ENCODE measurements at regions not wholly inside any gene's neighbourhood (a gene's known extent, or its start where the extent isn't known, plus 50 kb on each side); places are given as distances from the start of the nearest gene placed in this dataset.
A peak's percentile ranks its signal among the peaks of the same experiment; 100 is the strongest.

DNA sequence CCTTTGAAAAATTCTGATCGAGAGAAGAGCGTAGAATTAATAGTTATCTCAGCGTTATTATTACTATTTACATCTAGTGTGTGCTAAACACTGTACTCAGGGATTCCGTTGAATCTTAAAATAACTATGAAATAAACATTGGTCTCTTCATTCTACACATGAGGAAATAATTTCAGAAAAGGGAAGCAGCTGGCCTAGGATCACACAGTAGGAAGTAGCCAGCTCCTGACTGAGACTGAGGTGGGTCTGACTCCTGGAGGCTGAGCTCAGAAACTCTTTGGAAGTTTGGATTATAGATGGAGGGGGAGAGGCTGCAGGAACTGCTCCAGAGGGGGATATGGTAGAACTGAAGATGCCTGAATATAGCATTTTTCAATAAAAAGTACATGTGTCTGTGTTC, 183.9 kb upstream of the WDR11 start:
- H3K4me3 ChIP-seq (ENCODE audit: low read depth, low read length), result no peak overlapping the region
- no peak for DNase-seq (ENCODE audit: low read depth)
- TF ChIP-seq, protein P1, sequence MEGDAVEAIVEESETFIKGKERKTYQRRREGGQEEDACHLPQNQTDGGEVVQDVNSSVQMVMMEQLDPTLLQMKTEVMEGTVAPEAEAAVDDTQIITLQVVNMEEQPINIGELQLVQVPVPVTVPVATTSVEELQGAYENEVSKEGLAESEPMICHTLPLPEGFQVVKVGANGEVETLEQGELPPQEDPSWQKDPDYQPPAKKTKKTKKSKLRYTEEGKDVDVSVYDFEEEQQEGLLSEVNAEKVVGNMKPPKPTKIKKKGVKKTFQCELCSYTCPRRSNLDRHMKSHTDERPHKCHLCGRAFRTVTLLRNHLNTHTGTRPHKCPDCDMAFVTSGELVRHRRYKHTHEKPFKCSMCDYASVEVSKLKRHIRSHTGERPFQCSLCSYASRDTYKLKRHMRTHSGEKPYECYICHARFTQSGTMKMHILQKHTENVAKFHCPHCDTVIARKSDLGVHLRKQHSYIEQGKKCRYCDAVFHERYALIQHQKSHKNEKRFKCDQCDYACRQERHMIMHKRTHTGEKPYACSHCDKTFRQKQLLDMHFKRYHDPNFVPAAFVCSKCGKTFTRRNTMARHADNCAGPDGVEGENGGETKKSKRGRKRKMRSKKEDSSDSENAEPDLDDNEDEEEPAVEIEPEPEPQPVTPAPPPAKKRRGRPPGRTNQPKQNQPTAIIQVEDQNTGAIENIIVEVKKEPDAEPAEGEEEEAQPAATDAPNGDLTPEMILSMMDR (IDR thresholded peaks at IDR 0.05; ENCODE audit: low read depth, low read length), result no peak
- no peak for TF ChIP-seq POLR2A (IDR thresholded peaks at IDR 0.05; ENCODE audit: extremely low read depth, insufficient read length)
- TF ChIP-seq MAX (IDR thresholded peaks at IDR 0.05; ENCODE audit: low read depth, low read length), result no peak
- TF ChIP-seq MYC (IDR thresholded peaks at IDR 0.05; ENCODE audit: low read depth, low read length), result no peak

DNA sequence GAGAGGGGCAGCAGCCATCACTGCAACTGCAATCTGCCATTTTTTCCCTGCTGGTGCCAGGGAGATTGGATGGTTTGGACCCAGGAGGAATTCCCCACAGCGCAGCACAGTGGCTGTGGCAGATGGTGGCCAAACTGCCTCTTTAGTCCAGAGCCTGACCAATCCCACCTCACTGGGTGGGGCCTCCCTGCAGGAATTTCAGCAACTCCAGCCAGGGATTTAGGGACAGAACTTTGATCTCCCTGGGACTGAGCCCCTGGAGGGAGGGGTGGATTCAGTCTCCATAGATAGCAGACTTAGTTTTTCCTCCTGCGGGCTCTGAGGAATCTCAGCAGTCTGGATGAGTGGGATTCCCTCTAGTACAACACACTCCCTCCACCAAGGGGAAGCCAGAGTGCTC, 179.7 kb upstream of the WDR11 start:
- no peak overlapping the region for H3K4me3 ChIP-seq (ENCODE audit: low read depth, low read length)
- no peak for TF ChIP-seq MYC (IDR thresholded peaks at IDR 0.05; ENCODE audit: low read depth, low read length)
- TF ChIP-seq POLR2A (IDR thresholded peaks at IDR 0.05; ENCODE audit: extremely low read depth, insufficient read length), result no peak
- TF ChIP-seq MAX (IDR thresholded peaks at IDR 0.05; ENCODE audit: low read depth, low read length), result no peak
- TF ChIP-seq, protein P1 (IDR thresholded peaks at IDR 0.05; ENCODE audit: low read depth, low read length), result no peak
- DNase-seq (ENCODE audit: low read depth), result no peak

DNA sequence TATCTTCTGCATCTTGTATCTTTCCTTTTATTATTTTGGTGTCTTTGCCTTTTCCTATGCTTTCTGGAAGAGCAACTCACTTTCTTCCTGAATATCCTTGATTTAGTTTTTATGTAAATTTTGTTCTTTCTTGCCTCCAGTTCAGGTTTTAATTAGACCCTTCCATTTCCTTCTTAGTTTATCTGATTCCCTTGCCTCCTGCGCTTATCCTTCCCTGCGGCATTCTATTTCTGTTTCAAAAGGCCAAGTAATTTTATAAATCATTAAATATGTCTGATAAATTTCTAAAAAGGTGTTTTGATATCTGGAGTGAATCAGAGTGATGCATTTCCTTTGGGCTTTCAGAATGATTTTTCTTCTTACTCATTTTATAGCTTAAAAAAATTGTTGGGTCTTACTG, 167.7 kb upstream of the WDR11 start:
- no peak for DNase-seq (ENCODE audit: low read depth)
- H3K4me3 ChIP-seq (ENCODE audit: low read depth, low read length), result no peak overlapping the region
- no peak for TF ChIP-seq MYC (IDR thresholded peaks at IDR 0.05; ENCODE audit: low read depth, low read length)
- TF ChIP-seq POLR2A (IDR thresholded peaks at IDR 0.05; ENCODE audit: extremely low read depth, insufficient read length), result no peak
- no peak for TF ChIP-seq MAX (IDR thresholded peaks at IDR 0.05; ENCODE audit: low read depth, low read length)
- TF ChIP-seq, protein P1 (IDR thresholded peaks at IDR 0.05; ENCODE audit: low read depth, low read length), result no peak

DNA sequence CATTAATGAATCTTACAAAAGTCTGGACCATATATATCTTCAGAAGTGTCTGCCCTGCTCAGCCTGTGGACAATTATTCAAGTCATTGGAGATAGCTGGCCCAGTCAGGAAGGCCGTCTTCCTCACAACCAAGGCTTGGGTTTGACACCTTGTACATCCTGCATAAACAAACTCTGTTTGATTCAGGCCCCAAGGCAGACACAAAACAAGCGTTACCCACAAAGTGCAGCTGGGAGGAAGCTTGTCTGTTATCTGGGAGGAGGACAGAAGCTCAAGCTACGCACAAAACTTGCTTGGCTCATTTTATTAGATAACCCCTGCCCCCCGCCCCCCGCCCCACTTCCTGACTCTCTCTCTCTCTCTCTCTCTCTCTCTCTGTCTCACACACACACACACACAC, 166.9 kb upstream of the WDR11 start:
- H3K4me3 ChIP-seq (ENCODE audit: low read depth, low read length), result no peak overlapping the region
- no peak for DNase-seq (ENCODE audit: low read depth)
- TF ChIP-seq MAX (IDR thresholded peaks at IDR 0.05; ENCODE audit: low read depth, low read length), result no peak
- TF ChIP-seq POLR2A (IDR thresholded peaks at IDR 0.05; ENCODE audit: extremely low read depth, insufficient read length), result no peak
- TF ChIP-seq MYC (IDR thresholded peaks at IDR 0.05; ENCODE audit: low read depth, low read length), result no peak
- TF ChIP-seq, protein P1 (IDR thresholded peaks at IDR 0.05; ENCODE audit: low read depth, low read length), result no peak

GRCh38 chr10:120685136-120685535, 166.0 kb upstream of the WDR11 start:
- TF ChIP-seq MYC (IDR thresholded peaks at IDR 0.05; ENCODE audit: low read depth, low read length) (no peak), POLR2A (IDR thresholded peaks at IDR 0.05; ENCODE audit: extremely low read depth, insufficient read length) (no peak), MAX (IDR thresholded peaks at IDR 0.05; ENCODE audit: low read depth, low read length) (no peak)
- TF ChIP-seq, protein P1 (IDR thresholded peaks at IDR 0.05; ENCODE audit: low read depth, low read length), result no peak
- no peak for DNase-seq (ENCODE audit: low read depth)
- no peak overlapping the region for H3K4me3 ChIP-seq (ENCODE audit: low read depth, low read length)

DNA sequence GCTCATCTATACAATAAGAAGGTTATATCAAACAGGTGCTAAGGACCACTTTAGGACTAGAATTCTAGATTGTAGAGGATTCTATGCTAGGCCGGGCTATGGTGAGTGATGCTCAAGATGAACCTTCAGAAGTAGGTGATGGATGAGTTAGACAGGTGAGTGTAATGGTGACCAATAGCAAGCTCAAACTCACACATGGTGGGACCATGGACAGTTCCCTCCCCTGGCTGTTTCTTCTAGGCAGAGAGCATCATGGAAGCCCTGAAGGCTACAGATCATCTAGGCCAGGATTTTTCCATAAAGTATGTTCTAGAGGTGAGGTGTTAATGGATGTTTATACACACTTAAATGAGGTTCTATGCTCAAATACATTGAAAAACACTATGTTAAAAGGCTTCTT, 162.2 kb upstream of the WDR11 start:
- peak; percentile 11 for DNase-seq (ENCODE audit: low read depth)
- TF ChIP-seq, protein P1 (IDR thresholded peaks at IDR 0.05; ENCODE audit: low read depth, low read length), result no peak
- TF ChIP-seq MAX (IDR thresholded peaks at IDR 0.05; ENCODE audit: low read depth, low read length), result 0 out of 2 replicates have a peak, but pooled peaks have one; percentile 25
- no peak overlapping the region for H3K4me3 ChIP-seq (ENCODE audit: low read depth, low read length)
